Fibroblast of gingiva (primary cell): ENCODE measurements at regions not wholly inside any gene's neighbourhood (a gene's known extent, or its start where the extent isn't known, plus 50 kb on each side); places are given as distances from the start of the nearest gene placed in this dataset.
"Not testable (repeated sequence)": the region's sequence is repeated elsewhere in the genome, so short reads cannot be mapped to it uniquely, and the experiment has no call there.

Source experiments
- DNase-seq: peaks from one replicate; pipeline ENCODE4 v3.0.0-alpha.2; 2011; ENCODE audit warnings: low read depth

DNA sequence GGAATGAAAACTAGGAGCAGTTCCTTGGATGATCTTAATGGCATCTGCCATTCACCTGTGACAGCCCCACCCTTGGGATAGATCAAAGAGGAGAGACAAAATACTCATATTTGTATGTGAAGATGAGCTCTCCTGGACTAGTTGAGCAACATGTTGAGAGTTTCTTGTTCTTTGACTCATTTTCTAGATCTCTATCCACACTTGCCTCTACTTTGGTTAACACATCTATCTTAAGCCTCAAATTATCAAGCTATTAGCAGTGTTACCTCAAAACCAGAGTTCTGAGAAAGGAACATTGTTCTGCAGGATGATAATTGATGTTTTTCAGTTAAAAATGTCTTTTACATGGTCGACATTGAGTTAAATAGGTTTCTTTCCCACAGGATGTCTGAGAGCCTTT lies 94.2 kb upstream of the TEX13D start:
- no peak for DNase-seq

GRCh38 chrX:124239324-124239723 lies 93.1 kb upstream of the TEX13D start:
- no peak for DNase-seq

DNA sequence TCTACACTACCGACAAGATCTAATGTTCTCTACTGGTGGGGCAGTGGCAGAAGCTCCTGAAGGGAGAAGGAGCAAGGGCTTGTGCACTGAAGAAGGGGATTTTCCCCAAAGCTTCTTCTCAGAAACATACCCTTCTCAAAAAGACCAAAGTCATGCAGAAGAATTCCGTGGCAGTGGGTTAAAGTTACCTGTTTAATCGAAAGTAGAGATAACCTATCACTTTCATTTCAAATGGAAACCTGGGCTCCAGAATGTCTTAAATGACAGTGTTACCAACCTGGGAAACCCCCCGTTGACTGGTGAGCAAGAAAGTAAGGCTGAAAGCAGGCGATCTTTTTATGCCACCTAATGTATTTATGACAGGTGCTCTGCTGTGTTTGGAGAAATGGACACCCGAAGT lies 92.5 kb upstream of the TEX13D start:
- no peak for DNase-seq

DNA sequence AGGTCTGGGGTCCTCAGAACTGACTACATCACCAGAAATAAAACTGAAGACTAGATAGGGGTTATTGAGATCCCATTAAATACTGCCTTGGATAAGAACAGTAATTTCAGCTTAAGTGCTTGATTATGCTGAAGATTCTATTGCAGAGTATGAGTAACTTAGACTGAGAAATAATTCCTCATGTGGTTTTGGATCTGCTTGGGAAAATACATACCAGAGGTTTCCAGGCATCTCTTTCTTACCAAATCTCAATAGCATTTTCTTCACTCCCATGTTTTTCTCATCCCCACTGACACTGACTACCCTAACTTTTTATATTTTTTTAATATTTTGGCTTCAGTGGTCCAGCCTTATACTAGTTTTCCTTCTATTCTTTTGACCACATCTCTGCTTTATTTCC lies 92.0 kb upstream of the TEX13D start:
- no peak for DNase-seq

GRCh38 chrX:124242131-124242530 lies 90.3 kb upstream of the TEX13D start:
- no peak for DNase-seq

DNA sequence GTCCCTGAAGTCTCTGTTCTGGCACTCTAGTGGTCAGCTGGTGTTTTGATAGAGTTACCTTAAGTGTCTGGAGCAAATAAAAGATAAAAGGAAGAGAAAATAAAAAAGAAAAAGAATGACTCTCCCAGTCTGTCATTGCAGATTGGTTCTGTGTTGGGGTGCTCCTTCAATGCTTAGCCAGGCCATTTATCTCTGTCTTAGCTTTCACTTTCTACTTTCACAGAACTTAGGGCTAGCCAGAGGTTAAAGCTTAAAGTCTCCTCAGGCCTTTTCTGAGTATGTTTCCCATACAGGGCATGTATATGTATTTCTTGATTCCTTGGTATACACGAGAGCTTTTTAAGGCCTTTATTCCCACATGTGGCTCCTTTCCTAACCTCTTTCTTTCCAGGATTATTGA lies 83.1 kb upstream of the TEX13D start:
- DNase-seq = no peak

DNA sequence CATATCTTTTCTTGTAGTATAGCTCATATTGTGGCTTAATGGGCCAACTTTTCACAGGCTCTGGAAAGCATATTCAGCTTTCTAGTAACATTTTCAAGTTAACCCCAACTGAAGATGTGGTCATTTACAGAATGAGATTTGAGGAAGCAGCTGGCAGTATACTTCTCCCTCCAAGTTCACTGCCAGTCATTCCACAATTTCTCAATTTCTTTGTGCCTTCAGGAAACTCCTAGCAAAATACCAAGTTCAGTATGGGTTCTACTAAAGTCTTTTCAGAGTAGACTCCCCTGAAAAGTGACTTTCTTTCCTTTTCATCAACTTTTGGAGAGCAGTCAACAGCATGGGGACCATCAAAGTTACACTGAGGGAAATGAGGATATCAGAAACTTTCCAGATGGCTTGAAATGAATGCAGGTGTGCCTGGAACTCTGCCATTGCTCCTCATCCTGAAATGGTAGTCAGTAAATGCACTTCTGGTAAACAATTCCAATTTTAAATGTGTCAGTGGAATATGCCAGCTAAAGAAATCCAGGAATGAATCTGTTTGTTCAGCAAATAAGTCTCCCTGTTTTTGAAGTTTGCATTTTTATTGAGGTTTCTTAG lies 81.5 kb upstream of the TEX13D start:
- no peak for DNase-seq

- DNase-seq = no peak
Measured at GRCh38 chrX:124254611-124255010, 77.8 kb upstream of the TEX13D start.

- DNase-seq = peak; percentile 63
Measured at GRCh38 chrX:124256216-124256615, 76.2 kb upstream of the TEX13D start.

GRCh38 chrX:124256629-124257380 lies 75.7 kb upstream of the TEX13D start:
- no peak for DNase-seq

DNA sequence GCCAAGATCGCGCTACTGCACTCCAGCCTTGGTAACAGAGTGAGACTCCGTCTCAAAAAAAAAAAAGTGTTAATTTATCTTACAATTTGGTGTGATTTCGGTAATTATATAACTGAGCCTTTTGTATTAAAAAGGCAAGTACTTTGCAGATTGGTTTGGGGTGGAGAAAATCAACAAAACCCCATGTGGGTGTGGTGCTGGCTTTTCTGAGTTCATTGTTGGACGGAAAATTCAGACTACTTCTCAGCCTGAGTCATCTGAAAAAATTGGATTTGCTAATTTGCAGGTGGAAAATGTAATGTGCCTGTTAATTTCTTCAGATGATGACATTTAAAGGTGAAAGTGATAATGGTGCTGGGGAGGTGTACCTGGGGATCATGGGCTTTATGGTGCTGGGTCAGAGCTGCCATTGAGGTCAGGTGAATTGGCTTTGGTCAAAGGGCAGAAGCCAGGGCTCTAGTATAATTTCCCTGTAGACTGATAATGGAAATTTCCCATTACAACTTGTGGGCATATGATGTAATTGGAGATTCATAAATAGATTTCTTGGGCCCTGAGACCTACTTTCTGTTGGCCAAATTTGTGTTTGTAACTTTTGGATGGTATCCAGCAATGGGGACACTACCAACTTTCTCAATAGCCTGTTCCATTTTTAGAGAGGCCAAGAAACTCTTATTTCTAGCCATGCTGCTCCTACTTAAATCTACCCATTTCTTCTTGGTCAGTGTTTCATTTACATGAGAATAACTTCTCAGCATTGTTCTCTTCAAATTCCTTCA lies 74.3 kb upstream of the TEX13D start:
- no peak for DNase-seq

- DNase-seq = no peak
Measured at GRCh38 chrX:124260845-124261244, 71.6 kb upstream of the TEX13D start.

DNA sequence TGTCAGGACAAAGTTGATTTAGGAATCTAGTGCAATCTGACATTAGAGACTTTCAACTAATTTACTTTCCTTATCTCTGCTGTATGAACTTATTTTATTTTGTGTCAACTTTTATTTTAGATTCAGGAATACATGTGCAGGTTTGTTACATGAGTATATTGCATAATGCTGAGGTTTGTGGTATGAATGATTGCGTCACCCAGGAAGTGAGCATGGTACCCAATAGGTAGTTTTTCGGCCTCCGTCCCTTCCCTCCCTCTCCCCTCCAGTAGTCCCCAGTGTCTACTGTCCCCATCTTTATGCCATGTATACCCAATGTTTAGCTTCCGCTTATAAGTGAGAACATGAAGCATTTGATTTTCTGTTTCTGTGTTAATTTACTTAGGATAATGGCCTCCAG lies 68.7 kb upstream of the TEX13D start:
- DNase-seq = no peak

GRCh38 chrX:124268099-124268498 lies 64.4 kb upstream of the TEX13D start:
- DNase-seq = no peak

DNA sequence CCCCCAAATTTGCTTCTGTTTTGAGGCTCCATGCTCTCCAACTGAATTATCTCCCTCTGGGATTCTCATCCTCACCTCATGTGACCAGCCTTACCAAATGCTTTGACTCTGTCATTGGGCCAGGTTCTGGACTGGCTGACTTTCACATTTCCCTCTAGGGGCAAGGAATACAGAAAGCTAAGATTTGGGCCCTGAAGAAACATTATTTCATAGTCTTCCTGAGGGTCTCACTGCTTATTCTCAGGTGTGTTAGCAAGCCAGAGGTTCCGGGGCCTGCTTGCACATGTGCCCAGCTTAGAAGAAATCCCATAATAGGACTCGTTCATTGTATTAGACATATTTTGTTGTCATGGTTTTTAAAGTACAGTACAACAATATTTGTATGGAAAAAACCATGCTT lies 62.6 kb upstream of the TEX13D start:
- no peak for DNase-seq

DNA sequence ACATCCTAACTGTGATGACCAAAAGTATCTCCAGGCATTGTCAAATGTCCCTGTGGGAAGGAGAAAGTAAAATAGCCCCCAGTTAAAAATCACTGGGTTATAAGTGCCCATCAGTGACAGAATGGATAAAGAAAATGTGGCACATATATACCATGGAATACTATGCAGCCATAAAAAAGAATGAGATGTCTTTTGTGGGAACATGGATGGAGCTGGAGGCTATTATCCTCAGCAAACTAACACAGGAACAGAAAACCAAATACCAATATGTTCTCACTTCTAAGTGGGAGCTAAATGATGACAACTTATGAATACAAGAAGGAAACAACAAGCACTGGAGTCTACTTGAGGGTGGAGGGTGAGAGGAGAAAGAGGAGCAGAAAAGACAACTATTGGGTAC lies 60.9 kb upstream of the TEX13D start:
- DNase-seq = not testable (repeated sequence)

GRCh38 chrX:124272370-124272982 lies 60.0 kb upstream of the TEX13D start:
- DNase-seq = no peak

GRCh38 chrX:124274438-124275181 lies 57.9 kb upstream of the TEX13D start:
- DNase-seq = no peak

DNA sequence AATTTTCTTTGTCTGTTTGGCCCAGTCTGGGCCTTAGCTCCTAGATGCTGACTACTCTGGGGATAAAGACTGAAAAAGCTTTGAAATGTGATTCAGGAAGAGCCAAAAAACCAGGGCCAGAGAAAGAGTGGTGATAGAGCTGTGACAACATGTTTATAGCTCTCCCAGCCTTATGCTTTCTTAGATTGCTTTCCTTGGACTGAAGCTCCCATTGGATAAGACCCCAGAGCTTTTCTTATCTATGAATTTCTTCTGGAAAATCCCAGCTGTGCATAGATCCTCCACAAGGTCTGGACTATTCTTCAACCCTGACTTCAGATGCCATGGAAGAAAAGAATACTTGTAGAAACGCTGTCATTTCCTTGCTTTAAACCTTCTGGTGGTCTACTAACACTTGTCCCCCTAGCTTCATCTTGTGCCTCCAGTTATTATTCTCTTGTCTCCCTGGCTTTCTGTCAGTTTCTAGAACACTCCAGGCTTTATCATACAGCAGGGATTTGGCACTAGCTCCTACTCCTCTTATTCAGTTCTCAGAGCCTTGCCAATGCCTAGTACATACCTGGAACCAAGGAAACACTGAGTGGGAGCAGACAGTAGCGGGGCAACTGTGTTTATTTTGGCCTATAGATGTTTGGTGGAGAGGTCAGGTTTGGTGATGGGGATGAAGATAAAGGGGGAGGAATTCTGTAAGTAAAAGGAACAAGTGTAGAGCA lies 57.1 kb upstream of the TEX13D start:
- no peak for DNase-seq

- DNase-seq = no peak
Measured at GRCh38 chrX:124280294-124280902, 52.1 kb upstream of the TEX13D start.

DNA sequence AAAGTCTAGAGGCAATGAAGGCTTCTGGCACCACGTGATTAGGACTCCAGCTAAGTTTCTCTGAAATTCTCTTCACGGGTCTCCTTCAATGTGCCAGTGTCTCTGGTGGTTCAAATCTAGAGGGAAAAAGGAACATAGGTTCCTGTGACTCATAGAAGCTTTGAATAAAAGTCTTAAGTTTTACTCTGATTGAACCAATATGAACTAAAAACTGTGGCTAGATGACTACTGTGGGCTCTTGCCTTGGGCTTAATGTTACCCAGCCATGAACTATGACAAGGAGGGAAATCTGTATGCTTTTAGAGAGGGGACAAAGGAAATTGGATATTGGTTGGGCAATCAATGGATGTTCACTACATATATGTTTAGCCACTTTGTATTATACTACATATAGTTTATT lies 49.9 kb upstream of the TEX13D start:
- DNase-seq = no peak
